ENCODE measurements at regions not wholly inside any gene's neighbourhood (a gene's known extent, or its start where the extent isn't known, plus 50 kb on each side); places are given as distances from the start of the nearest gene placed in this dataset.
A peak's percentile ranks its signal among the peaks of the same experiment; 100 is the strongest.
"Not testable (repeated sequence)": the region's sequence is repeated elsewhere in the genome, so short reads cannot be mapped to it uniquely, and the experiment has no call there.

DNA sequence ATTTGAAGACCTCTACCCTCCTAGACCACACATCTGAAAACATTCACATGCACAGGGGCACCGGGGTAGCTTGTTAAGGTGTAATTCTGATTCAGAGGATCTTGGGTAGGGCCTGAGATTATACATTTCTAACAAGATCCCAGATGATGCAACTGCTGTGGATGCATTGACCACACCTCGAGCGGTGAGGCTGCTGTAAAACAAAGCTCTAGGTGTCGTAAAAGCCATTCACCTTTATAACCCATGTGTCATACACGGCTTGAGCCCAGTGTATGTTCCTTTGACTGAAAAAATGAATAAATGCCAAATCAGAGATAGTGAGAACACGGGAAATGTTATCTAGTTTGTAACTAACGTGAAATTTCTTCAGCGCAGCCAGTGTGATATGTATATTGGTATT is 1578.2 kb upstream of the WWC1 start:
- no peak for DNase-seq (ENCODE audit: low read depth)
- TF ChIP-seq, protein P1, sequence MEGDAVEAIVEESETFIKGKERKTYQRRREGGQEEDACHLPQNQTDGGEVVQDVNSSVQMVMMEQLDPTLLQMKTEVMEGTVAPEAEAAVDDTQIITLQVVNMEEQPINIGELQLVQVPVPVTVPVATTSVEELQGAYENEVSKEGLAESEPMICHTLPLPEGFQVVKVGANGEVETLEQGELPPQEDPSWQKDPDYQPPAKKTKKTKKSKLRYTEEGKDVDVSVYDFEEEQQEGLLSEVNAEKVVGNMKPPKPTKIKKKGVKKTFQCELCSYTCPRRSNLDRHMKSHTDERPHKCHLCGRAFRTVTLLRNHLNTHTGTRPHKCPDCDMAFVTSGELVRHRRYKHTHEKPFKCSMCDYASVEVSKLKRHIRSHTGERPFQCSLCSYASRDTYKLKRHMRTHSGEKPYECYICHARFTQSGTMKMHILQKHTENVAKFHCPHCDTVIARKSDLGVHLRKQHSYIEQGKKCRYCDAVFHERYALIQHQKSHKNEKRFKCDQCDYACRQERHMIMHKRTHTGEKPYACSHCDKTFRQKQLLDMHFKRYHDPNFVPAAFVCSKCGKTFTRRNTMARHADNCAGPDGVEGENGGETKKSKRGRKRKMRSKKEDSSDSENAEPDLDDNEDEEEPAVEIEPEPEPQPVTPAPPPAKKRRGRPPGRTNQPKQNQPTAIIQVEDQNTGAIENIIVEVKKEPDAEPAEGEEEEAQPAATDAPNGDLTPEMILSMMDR (IDR thresholded peaks at IDR 0.05; ENCODE audit: insufficient read depth, low read length) = no peak
- no peak overlapping the region for H3K4me3 ChIP-seq (ENCODE audit: low read depth, low read length)

DNA sequence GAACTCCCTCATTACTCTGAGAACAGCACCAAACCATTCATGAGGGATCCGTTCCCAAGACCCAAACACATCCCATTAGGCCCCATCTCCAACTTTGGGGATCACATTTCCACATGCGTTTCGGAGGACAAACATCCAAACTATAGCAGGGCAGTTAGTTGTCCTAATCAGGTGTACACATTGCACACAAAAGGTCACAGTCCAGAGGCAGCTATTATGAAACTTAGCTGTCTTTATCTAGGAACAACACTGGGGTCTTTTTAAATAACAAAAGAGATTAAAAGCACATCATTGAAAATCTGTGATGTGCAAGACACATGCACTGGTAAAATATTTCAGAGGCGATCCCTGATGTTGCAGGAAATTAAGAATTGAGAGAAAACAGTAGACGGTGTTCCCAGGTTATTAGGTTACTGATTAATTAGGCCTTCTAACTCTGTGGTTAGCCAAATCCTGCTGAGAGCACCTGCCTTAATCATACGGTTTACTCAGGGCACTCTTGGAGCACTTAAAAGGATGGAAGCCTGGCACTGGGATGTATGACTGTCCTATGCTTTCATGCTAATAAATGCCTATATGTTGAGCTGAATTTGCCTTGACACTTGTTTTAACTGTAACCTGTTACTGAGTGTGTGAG is 1574.5 kb upstream of the WWC1 start:
- TF ChIP-seq, protein P1 (IDR thresholded peaks at IDR 0.05; ENCODE audit: insufficient read depth, low read length) = no peak
- no peak overlapping the region for H3K4me3 ChIP-seq (ENCODE audit: low read depth, low read length)
- no peak for DNase-seq (ENCODE audit: low read depth)

DNA sequence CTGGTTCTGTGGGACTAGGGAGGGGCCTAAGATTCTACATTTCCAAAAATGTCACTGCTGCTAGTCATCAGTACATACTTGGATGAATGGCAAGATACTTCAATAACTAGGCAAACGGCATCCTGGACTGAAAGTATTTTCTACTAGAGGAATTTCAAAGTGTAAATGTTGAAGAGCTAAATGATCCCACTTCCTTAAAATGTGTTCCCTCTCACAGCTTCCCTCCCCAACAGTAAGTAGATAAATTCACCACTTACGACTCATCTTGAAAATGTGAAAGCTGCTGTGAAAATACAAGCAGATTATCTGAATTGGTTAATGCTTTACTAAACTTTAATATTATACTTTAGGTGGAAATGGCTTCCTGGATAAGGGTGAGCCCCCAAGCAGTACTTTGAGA is 1571.5 kb upstream of the WWC1 start:
- H3K4me3 ChIP-seq (ENCODE audit: low read depth, low read length) = no peak overlapping the region
- no peak for DNase-seq (ENCODE audit: low read depth)
- TF ChIP-seq, protein P1 (IDR thresholded peaks at IDR 0.05; ENCODE audit: insufficient read depth, low read length) = no peak

DNA sequence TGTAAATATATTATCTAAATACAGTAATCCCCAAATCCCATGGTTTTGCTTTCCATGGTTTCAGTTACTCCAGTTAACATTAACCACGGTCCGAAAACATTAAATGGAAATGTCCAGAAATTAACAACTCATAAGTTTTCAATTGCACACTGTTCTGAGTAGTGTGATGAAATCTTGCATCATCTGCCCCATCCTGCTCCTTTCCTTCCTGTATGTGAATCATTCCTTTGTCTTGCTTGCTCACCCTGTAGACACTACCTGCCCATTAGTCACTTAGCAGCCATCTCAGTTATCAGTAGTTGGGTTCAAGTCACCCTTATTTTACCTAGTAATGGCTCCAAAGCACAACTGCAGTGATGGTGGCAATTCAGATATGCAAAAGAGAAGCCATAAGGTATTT is 1568.5 kb upstream of the WWC1 start:
- no peak overlapping the region for H3K4me3 ChIP-seq (ENCODE audit: low read depth, low read length)
- DNase-seq (ENCODE audit: low read depth) = peak; percentile 6
- TF ChIP-seq, protein P1 (IDR thresholded peaks at IDR 0.05; ENCODE audit: insufficient read depth, low read length) = no peak

DNA sequence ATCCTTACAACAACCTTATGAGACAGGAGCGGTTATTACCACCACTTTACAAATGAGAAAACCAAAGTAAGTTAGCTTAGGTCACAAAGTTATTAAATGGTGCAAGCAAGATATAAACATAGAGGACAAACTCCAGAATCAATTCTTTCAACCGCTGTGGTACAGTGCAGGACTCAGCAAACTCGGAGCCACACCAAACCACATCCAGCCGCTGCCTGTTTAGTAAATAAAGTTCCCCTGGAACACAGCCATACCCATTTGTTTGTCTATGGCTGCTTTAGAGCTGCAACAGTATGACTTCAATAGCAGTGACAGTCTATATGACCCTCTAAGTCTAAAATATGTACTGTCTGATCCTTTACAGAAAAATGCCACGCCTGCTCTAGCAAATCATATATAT is 1567.2 kb upstream of the WWC1 start:
- DNase-seq (ENCODE audit: low read depth) = no peak
- TF ChIP-seq, protein P1 (IDR thresholded peaks at IDR 0.05; ENCODE audit: insufficient read depth, low read length) = no peak
- H3K4me3 ChIP-seq (ENCODE audit: low read depth, low read length) = no peak overlapping the region

DNA sequence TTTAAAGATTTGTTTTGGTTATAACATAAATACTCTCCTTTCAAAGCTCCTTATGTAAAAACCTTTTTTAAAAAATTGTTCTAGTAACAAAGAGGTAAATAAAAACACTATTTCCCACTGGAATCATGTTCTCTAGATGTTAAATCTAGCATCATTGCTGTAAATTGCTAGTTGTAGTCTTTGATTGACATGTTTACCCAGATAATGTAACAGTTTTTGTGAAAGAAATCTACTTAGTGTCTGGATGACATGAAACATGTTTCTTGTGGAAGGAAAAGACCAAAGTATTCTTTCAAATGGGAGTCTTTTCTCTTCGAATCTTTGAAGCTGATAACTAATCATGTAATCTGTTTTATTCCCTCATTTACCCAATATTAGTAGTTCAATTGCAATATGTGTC is 1565.9 kb upstream of the WWC1 start:
- no peak for DNase-seq (ENCODE audit: low read depth)
- no peak overlapping the region for H3K4me3 ChIP-seq (ENCODE audit: low read depth, low read length)
- TF ChIP-seq, protein P1 (IDR thresholded peaks at IDR 0.05; ENCODE audit: insufficient read depth, low read length) = no peak

DNA sequence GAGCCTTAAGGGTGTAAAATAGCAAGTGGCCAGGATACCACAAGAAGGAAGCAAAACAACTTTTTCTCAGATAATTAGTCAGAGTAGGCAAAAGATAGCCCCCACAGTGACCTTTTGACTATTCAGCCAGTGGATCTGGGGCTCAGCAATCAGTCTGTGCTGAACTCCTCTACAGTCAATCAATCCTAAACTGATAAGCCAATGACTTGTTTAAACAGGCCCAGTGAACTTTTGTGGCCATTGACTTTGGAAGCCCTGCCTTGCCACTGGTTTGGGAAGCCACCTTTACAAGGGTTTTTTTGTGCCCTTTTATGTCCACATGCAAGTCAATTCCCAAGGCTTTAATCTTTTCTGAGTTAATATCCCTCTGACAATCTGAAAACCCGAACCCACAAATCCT is 1565.0 kb upstream of the WWC1 start:
- TF ChIP-seq, protein P1 (IDR thresholded peaks at IDR 0.05; ENCODE audit: insufficient read depth, low read length) = no peak
- no peak for DNase-seq (ENCODE audit: low read depth)
- H3K4me3 ChIP-seq (ENCODE audit: low read depth, low read length) = no peak overlapping the region

DNA sequence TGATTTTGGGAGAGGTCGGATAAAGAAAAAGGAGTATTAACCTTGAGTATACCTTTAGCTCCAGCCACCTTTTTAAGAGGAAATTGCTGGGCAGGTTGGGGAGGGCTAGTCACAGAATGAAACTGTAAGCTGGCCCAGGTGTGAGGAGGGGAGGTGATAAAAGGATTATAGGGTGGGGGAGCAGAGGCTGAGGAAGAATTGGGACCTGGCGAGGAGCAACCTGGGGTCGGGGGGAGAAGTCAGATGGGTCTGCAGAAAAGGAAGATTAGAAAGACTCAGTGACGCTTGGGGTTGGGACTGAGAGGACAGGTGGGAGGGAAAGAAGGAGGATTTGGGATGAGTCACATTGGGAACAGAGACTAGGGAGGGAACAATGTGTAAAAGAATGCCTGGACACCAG is 1548.5 kb upstream of the WWC1 start:
- not testable (repeated sequence) for H3K4me3 ChIP-seq (ENCODE audit: low read depth, low read length); DNase-seq (ENCODE audit: low read depth)
